ENCODE measurements at regions not wholly inside any gene's neighbourhood (a gene's known extent, or its start where the extent isn't known, plus 50 kb on each side); places are given as distances from the start of the nearest gene placed in this dataset.
"Not testable (repeated sequence)": the region's sequence is repeated elsewhere in the genome, so short reads cannot be mapped to it uniquely, and the experiment has no call there.

- DNase-seq: peak; percentile 82
These were observed 146.8 kb upstream of the ZC3H12C start for GRCh38 chr11:109946322-109946846.

- no peak for DNase-seq
These were observed 138.7 kb upstream of the ZC3H12C start for GRCh38 chr11:109954534-109954933.

- DNase-seq: no peak
These were observed 136.9 kb upstream of the ZC3H12C start for GRCh38 chr11:109956124-109956793.

DNA sequence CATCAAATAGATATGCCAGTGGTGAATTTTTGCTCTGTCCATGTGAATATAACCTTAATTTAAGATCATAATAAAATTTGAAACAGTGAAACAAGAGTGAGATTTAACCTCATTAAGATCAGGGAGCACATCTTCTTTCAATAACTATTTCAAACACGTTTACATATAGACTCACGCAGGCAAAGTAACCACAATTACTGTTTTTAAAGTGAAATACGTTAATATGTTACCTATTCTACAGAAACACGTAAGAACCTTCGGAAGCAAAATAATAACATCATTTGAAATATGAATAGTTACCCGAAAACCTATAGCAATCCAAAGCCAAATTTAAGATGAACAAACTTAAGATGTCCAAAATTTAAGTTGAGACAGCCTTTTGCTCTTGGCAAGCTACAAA is 136.2 kb upstream of the ZC3H12C start:
- DNase-seq: no peak

DNA sequence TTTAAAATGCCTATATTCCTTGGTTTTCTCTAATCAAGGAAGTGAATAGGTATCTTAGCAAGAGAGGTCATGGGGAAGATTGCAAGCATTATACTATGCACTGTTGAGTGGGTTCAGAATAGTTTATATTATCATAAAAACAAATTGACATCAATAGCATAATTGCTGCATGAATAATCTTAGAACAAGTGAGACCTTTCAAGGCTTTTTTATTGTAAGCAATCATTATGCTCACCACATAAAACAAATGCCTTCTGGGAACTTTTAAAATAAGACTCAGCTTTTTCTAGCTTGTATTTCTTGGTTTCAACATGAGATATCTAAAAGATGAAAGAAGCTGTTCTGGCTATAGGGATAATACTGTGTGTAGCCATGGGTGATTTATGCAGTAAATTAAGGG is 135.6 kb upstream of the ZC3H12C start:
- DNase-seq: no peak

GRCh38 chr11:109958131-109958820 is 134.9 kb upstream of the ZC3H12C start:
- no peak for DNase-seq

DNA sequence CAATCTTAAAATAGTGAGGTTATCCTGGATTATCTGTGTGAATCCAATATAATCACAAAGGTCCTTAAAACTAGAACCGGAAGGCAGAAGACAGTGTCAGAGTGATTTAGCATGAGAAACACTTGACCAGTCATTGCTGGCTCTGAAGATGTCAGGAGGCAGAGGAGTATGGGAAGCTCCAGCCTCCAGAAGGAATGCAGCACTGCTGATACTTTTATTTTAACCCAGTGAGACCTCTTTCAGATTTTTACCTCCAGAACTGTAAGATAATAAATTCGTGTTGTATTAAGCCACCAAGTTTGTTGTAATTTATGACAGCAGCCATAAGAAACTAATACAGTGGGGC is 134.4 kb upstream of the ZC3H12C start:
- no peak for DNase-seq

- DNase-seq: no peak
These were observed 132.4 kb upstream of the ZC3H12C start for GRCh38 chr11:109960831-109961230.

DNA sequence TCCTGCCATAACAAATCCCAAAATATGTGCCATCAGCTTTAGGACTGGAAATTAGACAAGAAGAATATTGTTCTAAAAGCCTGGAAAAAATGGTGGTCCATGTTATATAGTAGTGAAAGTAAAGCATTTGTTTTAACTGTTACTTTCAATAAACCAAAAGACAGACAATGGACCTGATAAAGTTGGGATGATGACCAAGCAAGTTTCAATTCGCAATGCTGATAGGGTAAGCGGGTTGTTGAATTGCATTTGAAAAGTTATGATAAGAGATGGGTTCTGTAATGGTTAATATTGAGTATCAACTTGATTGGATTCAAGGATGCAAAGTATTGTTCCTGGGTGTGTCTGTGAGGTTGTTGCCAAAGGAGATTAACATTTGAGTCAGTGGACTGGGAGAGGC is 131.9 kb upstream of the ZC3H12C start:
- DNase-seq: no peak

GRCh38 chr11:109963101-109963500 is 130.1 kb upstream of the ZC3H12C start:
- no peak for DNase-seq

- DNase-seq: no peak
These were observed 128.7 kb upstream of the ZC3H12C start for GRCh38 chr11:109964487-109964886.

GRCh38 chr11:109965445-109965844 is 127.7 kb upstream of the ZC3H12C start:
- DNase-seq: not testable (repeated sequence)

- DNase-seq: not testable (repeated sequence)
These were observed 127.3 kb upstream of the ZC3H12C start for GRCh38 chr11:109965926-109966325.

GRCh38 chr11:109967136-109967535 is 126.1 kb upstream of the ZC3H12C start:
- DNase-seq: not testable (repeated sequence)

GRCh38 chr11:109968299-109968698 is 124.9 kb upstream of the ZC3H12C start:
- DNase-seq: no peak

- DNase-seq: no peak
These were observed 124.4 kb upstream of the ZC3H12C start for GRCh38 chr11:109968781-109969180.

DNA sequence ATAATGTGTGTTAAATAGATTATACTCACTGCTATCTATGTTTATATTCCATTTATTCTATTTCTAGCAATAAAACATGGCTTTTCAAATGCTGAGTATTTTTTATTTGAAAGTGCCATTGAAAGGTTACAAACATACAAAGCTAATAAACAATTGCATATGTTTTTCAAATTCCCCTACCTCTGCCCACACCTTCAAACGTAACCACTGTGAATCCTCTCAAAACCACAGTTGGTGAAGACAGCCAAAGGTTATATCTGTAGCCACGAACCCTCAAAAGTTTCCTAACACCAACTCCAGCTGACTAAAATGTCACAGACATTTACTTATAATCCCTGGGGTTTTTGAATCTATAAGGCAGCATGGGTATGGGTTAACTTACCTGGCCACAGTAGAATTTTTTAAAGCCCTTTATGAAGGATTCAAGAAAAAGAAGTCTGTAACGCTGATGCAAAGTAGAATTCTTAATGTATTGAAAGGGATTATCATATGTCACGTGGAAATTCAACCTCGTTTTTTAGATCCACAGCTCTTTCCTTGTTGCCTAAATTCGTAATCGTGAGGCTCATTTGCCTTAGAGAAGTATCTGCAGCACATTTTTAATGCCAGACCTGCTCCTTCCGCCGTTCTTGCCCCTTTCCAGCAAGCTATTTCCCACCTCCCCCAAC is 122.5 kb upstream of the ZC3H12C start:
- no peak for DNase-seq

GRCh38 chr11:109971184-109971523 is 122.0 kb upstream of the ZC3H12C start:
- DNase-seq: peak; percentile 28

- DNase-seq: no peak
These were observed 120.9 kb upstream of the ZC3H12C start for GRCh38 chr11:109972181-109972715.

DNA sequence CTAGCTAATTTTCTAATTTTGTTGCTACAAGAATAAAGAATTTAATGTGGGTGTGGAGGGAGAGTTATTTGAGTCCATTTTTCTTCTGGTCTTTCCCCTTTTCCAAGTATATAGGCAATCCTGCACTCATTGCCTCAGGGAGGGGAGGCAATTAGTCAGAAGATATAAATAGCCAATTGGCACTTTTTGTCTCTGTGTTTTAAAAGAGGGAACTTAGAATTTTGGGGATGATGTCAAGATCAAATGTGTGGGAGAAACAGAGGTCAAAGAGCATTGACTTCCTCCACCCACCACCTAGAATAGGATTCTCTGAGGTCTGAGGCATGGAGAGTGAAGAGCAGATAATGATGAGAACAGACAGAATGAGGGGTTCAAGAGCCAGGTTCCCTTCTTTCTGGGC is 120.3 kb upstream of the ZC3H12C start:
- no peak for DNase-seq

- DNase-seq: no peak
These were observed 119.7 kb upstream of the ZC3H12C start for GRCh38 chr11:109973486-109973885.

- no peak for DNase-seq
These were observed 118.7 kb upstream of the ZC3H12C start for GRCh38 chr11:109974523-109974922.

DNA sequence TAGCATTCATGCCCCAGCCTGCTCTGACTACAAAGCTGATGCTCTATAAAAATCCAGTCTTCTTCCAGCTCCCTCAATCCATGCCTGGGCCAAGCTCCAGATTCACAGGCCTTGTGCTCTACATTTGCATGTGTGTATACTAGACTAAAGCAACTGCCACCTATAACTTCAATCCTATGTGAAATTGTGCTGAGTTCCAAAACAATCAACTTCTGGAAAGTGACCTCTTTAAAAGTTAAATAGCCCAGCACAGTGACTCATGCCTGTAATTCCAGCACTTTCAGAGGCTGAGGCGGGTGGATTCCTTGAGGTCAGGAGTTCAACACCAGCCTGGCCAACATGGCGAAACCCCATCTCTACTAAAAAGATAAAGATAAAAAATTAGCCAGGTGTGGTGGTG is 114.3 kb upstream of the ZC3H12C start:
- DNase-seq: no peak
